ENCODE measurements at regions not wholly inside any gene's neighbourhood (a gene's known extent, or its start where the extent isn't known, plus 50 kb on each side); places are given as distances from the start of the nearest gene placed in this dataset.

GRCh38 chr15:48059791-48060190, 61.0 kb upstream of the SLC24A5 start:
- DNase-seq (ENCODE audit: low spot score): no peak
- H3K36me3 ChIP-seq (ENCODE audit: control insufficient read depth in 4 of 4, insufficient read depth in 3 of 4, low read depth in 1 of 4, low read length in 3 of 4): no peaks in the 10 kb centered on the region
- 74% methylated on average over 7 of the region's 7 CpGs for WGBS
- H3K27ac ChIP-seq (ENCODE audit: low read depth in 1 of 2, low read length in 2 of 2): no peak overlapping the region
- H3K4me1 ChIP-seq (ENCODE audit: control insufficient read depth in 4 of 4, insufficient read depth in 4 of 4, low read length in 3 of 4): no peaks in the 10 kb centered on the region
- no peaks in the 10 kb centered on the region for H3K9me3 ChIP-seq (ENCODE audit: control insufficient read depth in 4 of 4, low read length in 3 of 4)
- H3K9ac ChIP-seq (ENCODE audit: low read depth in 1 of 2, low read length in 2 of 2): no peak overlapping the region
- H3K4me3 ChIP-seq (ENCODE audit: low read depth in 1 of 3, low read length in 3 of 3): no peak overlapping the region
- TF ChIP-seq JUND (IDR thresholded peaks at IDR 0.05) (no peak), GABPA (IDR thresholded peaks at IDR 0.05 in 1 of 2, conservative IDR thresholded peaks at IDR 0.05 in 1 of 2) (no peak), REST (IDR thresholded peaks at IDR 0.05) (no peak), HNF4A (conservative IDR thresholded peaks at IDR 0.05) (no peak), HNF4G (IDR thresholded peaks at IDR 0.05) (no peak), ATF3 (IDR thresholded peaks at IDR 0.05) (no peak), YY1 (IDR thresholded peaks at IDR 0.05) (no peak), EGR1 (IDR thresholded peaks at IDR 0.05; ENCODE audit: low read depth in 2 of 2) (no peak), SP1 (IDR thresholded peaks at IDR 0.05) (no peak), CTCF (IDR thresholded peaks at IDR 0.05; ENCODE audit: low read depth, low read length, missing input control) (no peak), TAF1 (conservative IDR thresholded peaks at IDR 0.05) (no peak)
- H3K27me3 ChIP-seq (ENCODE audit: control insufficient read depth in 4 of 4, insufficient read depth in 4 of 4, low read length in 3 of 4): no peaks in the 10 kb centered on the region

- Histone ChIP-seq H3K27ac (ENCODE audit: low read depth in 1 of 2, low read length in 2 of 2) (no peak overlapping the region), H3K27me3 (ENCODE audit: control insufficient read depth in 4 of 4, insufficient read depth in 4 of 4, low read length in 3 of 4) (no peaks in the 10 kb centered on the region), H3K9me3 (ENCODE audit: control insufficient read depth in 4 of 4, low read length in 3 of 4) (no peaks in the 10 kb centered on the region), H3K9ac (ENCODE audit: low read depth in 1 of 2, low read length in 2 of 2) (no peak overlapping the region), H3K36me3 (ENCODE audit: control insufficient read depth in 4 of 4, insufficient read depth in 3 of 4, low read depth in 1 of 4, low read length in 3 of 4) (no peaks in the 10 kb centered on the region), H3K4me1 (ENCODE audit: control insufficient read depth in 4 of 4, insufficient read depth in 4 of 4, low read length in 3 of 4) (no peaks in the 10 kb centered on the region), H3K4me3 (ENCODE audit: low read depth in 1 of 3, low read length in 3 of 3) (no peak overlapping the region)
- TF ChIP-seq JUND (IDR thresholded peaks at IDR 0.05) (no peak), HNF4A (conservative IDR thresholded peaks at IDR 0.05) (no peak), TAF1 (conservative IDR thresholded peaks at IDR 0.05) (no peak), RXRA (IDR thresholded peaks at IDR 0.05) (no peak), FOXA1 (IDR thresholded peaks at IDR 0.05) (no peak), GABPA (IDR thresholded peaks at IDR 0.05 in 1 of 2, conservative IDR thresholded peaks at IDR 0.05 in 1 of 2) (no peak)
- 89% methylated on average over 1 of the region's 1 CpG for WGBS
- DNase-seq (ENCODE audit: low spot score): no peak
Observed at GRCh38 chr15:48060396-48060795, 60.4 kb upstream of the SLC24A5 start.

- no peak for TF ChIP-seq ZBTB33 (IDR thresholded peaks at IDR 0.05)
- TF ChIP-seq HNF4A (conservative IDR thresholded peaks at IDR 0.05): no peak
- no peak for TF ChIP-seq GABPA (IDR thresholded peaks at IDR 0.05 in 1 of 2, conservative IDR thresholded peaks at IDR 0.05 in 1 of 2)
- TF ChIP-seq YY1 (IDR thresholded peaks at IDR 0.05): no peak
- TF ChIP-seq SP1 (IDR thresholded peaks at IDR 0.05): no peak
- no peak for TF ChIP-seq FOXA2 (IDR thresholded peaks at IDR 0.05)
- TF ChIP-seq CTCF (IDR thresholded peaks at IDR 0.05; ENCODE audit: low read depth, low read length, missing input control): no peak
- 53% methylated on average over 6 of the region's 6 CpGs for WGBS
- no peak overlapping the region for H3K9ac ChIP-seq (ENCODE audit: low read depth in 1 of 2, low read length in 2 of 2)
- no peak overlapping the region for H3K27ac ChIP-seq (ENCODE audit: low read depth in 1 of 2, low read length in 2 of 2)
- H3K4me1 ChIP-seq (ENCODE audit: control insufficient read depth in 4 of 4, insufficient read depth in 4 of 4, low read length in 3 of 4): no peaks in the 10 kb centered on the region
- DNase-seq (ENCODE audit: low spot score): no peak
- H3K27me3 ChIP-seq (ENCODE audit: control insufficient read depth in 4 of 4, insufficient read depth in 4 of 4, low read length in 3 of 4): no peaks in the 10 kb centered on the region
- no peaks in the 10 kb centered on the region for H3K9me3 ChIP-seq (ENCODE audit: control insufficient read depth in 4 of 4, low read length in 3 of 4)
- H3K4me3 ChIP-seq (ENCODE audit: low read depth in 1 of 3, low read length in 3 of 3): no peak overlapping the region
- no peaks in the 10 kb centered on the region for H3K36me3 ChIP-seq (ENCODE audit: control insufficient read depth in 4 of 4, insufficient read depth in 3 of 4, low read depth in 1 of 4, low read length in 3 of 4)
Observed at GRCh38 chr15:48061605-48062004, 59.2 kb upstream of the SLC24A5 start.

Data from liver (tissue), 8 donors.